MM.1S (cell line): ENCODE measurements at regions not wholly inside any gene's neighbourhood (a gene's known extent, or its start where the extent isn't known, plus 50 kb on each side); places are given as distances from the start of the nearest gene placed in this dataset.

Experiments
- DNase-seq: peaks from one replicate; pipeline ENCODE4 v3.0.0-alpha.2; 2015
- H2AFZ ChIP-seq: fragments of 300-600 bp; sonication (generic); 2 replicates; pipeline ENCODE4 v1.6.0; 2016; ENCODE audit warnings: antibody characterized with exemption, low read length
- H3F3A ChIP-seq: fragments of 300-600 bp; sonication (generic); 2 replicates; pipeline ENCODE4 v1.6.1; 2016; ENCODE audit warnings: mild to moderate bottlenecking, antibody characterized with exemption, low read length, moderate library complexity, mixed read lengths; ENCODE audit not compliant: insufficient read depth
- H3K27ac ChIP-seq: fragments of 300-600 bp; sonication (generic); 2 replicates; pipeline ENCODE4 v1.5.1; 2016; ENCODE audit warnings: mild to moderate bottlenecking, low read length
- H3K27me3 ChIP-seq: fragments of 300-600 bp; sonication (generic); replicated peaks from 2 replicates; pipeline ENCODE4 v1.6.0; 2016; ENCODE audit warnings: low read length; ENCODE audit not compliant: insufficient read depth
- H3K36me3 ChIP-seq: fragments of 300-600 bp; sonication (generic); replicated peaks from 2 replicates; pipeline ENCODE4 v1.6.1; 2016; ENCODE audit warnings: mild to moderate bottlenecking, low read length, mixed read lengths; ENCODE audit not compliant: insufficient read depth
- H3K4me1 ChIP-seq: fragments of 300-600 bp; sonication (generic); 2 replicates; pipeline ENCODE4 v1.6.1; 2016; ENCODE audit warnings: low read length, mixed read lengths
- H3K4me2 ChIP-seq: fragments of 300-600 bp; sonication (generic); 2 replicates; pipeline ENCODE4 v1.6.0; 2016; ENCODE audit warnings: low read depth, low read length
- H3K4me3 ChIP-seq: fragments of 300-600 bp; sonication (generic); 2 replicates; pipeline ENCODE4 v1.5.1; 2016; ENCODE audit warnings: low read length, mixed read lengths
- H3K79me2 ChIP-seq: fragments of 300-600 bp; sonication (generic); 2 replicates; pipeline ENCODE4 v1.6.1; 2016; ENCODE audit warnings: mixed run types, low read length, mixed read lengths
- H3K9ac ChIP-seq: fragments of 300-600 bp; sonication (generic); 2 replicates; pipeline ENCODE4 v1.6.1; 2016; ENCODE audit warnings: low read length, mixed read lengths
- H3K9me2 ChIP-seq: fragments of 300-600 bp; sonication (generic); replicated peaks from 2 replicates; pipeline ENCODE4 v1.6.1; 2016; ENCODE audit warnings: mild to moderate bottlenecking, low read length, mixed read lengths; ENCODE audit not compliant: insufficient read depth
- H3K9me3 ChIP-seq: fragments of 300-600 bp; sonication (generic); replicated peaks from 2 replicates; pipeline ENCODE4 v1.6.1; 2016; ENCODE audit warnings: mild to moderate bottlenecking, low read length, mixed read lengths; ENCODE audit not compliant: insufficient read depth
- H4K20me1 ChIP-seq: fragments of 300-600 bp; sonication (generic); 2 replicates; pipeline ENCODE4 v1.6.1; 2016; ENCODE audit warnings: mild to moderate bottlenecking, low read length, moderate library complexity, mixed read lengths; ENCODE audit not compliant: insufficient read depth
- EZH2 ChIP-seq: fragments of 300-600 bp; sonication (generic); optimal IDR thresholded peaks from 2 replicates; pipeline ENCODE3; 2017; ENCODE audit warnings: low read depth, mild to moderate bottlenecking, antibody characterized with exemption, low read length, mixed read lengths
- EZH2phosphoT487 ChIP-seq: fragments of 300-600 bp; sonication (generic); IDR thresholded peaks from 2 replicates; pipeline ENCODE4 v1.6.1; 2018; ENCODE audit warnings: antibody characterized with exemption, low read length
- TF ChIP-seq, protein P1 (sequence below): fragments of 300-600 bp; sonication (generic); IDR thresholded peaks from 2 replicates; pipeline ENCODE4 v1.5.1; 2016; ENCODE audit warnings: antibody characterized with exemption, low read length, mixed read lengths

DNA sequence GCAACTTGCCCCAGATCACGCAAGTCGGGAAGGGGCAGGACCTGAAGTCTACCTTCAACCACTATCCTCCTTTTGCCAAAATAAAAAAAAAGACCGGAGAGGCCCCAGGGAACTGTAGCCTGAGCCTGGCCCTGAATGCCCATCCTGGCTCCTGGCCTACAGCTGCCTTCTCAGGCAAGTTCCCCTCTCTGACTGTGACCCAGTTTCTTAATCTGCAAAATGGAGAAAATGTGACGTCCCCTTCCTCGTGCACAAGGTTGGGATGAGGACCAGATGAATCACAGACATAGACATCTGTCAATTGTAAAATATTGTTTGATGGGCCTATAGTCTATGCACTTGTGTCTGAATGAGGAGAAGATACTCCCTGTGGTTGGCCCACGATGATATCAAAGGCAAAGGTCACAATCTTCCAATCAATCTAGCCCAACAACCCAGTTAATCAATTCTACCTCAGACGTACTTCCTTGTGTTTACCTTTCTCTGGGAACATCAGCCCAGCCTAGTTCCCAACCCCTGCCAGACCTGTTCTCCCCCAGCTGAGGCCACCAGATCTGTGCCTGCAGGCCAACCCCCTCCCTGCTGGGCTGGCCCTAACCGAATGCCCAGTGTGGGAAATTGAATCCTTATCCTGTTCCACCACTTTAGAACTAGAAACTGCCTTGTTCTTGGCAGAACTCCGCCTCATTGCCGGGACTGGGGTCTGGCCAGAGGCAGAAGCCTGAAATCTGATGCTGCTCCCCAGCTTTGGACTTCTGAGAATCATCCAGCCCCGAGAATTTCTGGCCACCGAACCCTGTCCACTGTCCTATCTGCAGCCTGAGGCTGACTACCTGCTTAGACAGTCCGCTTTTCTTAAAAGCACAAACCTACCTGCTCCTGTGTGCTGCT, 101.8 kb upstream of the LIPC start:
- H3K27me3 ChIP-seq = no peaks in the 10 kb centered on the region
- no peak for DNase-seq
- H3K4me1 ChIP-seq = peaks cover 29% of the 10 kb centered on the region
- H4K20me1 ChIP-seq = no peaks in the 10 kb centered on the region
- no peaks in the 10 kb centered on the region for H3K79me2 ChIP-seq
- TF ChIP-seq, protein P1, sequence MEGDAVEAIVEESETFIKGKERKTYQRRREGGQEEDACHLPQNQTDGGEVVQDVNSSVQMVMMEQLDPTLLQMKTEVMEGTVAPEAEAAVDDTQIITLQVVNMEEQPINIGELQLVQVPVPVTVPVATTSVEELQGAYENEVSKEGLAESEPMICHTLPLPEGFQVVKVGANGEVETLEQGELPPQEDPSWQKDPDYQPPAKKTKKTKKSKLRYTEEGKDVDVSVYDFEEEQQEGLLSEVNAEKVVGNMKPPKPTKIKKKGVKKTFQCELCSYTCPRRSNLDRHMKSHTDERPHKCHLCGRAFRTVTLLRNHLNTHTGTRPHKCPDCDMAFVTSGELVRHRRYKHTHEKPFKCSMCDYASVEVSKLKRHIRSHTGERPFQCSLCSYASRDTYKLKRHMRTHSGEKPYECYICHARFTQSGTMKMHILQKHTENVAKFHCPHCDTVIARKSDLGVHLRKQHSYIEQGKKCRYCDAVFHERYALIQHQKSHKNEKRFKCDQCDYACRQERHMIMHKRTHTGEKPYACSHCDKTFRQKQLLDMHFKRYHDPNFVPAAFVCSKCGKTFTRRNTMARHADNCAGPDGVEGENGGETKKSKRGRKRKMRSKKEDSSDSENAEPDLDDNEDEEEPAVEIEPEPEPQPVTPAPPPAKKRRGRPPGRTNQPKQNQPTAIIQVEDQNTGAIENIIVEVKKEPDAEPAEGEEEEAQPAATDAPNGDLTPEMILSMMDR = no peak
- TF ChIP-seq EZH2 = no peak
- no peak for TF ChIP-seq EZH2phosphoT487
- no peak overlapping the region for H3K4me3 ChIP-seq
- no peak overlapping the region for H3K27ac ChIP-seq
- no peak overlapping the region for H3K4me2 ChIP-seq
- H3K9ac ChIP-seq = no peak overlapping the region
- no peaks in the 10 kb centered on the region for H3K36me3 ChIP-seq
- no peak overlapping the region for H2AFZ ChIP-seq
- no peaks in the 10 kb centered on the region for H3K9me2 ChIP-seq
- peaks cover 20% of the 10 kb centered on the region for H3F3A ChIP-seq
- H3K9me3 ChIP-seq = no peaks in the 10 kb centered on the region

DNA sequence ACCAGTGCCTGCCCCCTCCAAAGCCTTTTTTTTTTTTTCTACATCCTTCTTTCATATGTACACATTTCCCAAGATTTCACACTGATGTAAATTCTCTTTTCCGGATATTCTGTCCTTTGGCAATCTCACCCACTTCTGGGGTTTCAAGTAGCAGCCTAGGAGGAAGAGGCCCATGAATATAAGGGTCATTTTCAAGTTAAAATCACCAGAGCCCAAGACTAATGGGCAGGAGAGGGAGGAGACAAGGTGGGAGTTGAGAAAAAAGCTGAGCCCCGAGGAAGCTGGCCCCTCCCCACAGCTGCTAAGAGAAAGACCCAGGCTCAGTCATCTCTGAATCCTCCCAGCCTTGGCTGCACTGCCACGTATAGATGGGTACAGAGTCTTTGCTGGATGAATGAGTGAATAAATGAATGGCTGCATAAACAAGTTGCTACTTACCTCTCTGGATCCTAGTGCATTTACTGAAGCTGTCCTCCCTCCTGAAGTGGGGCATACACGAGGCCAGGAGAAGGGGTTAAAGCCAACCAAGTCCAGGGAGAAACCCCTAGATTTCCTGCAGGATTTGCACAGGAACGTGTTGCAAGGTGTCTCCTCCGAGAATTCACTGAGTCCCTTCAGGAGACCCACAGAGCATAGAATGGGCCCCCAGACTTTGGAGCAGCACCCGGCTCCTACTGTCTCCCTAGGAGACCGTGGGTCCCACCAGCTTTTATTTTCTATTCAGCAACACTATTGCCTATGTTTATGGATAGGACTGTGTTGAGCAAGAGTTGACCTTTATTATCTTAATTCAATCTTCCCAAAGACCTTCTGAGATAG, 100.8 kb upstream of the LIPC start:
- Histone ChIP-seq H3K27me3 (no peaks in the 10 kb centered on the region), H3K9ac (peak overlapping the region; percentile 50; the same call in 1 of the 2 replicates), H3K4me1 (peaks cover 29% of the 10 kb centered on the region), H3K79me2 (no peaks in the 10 kb centered on the region), H4K20me1 (no peaks in the 10 kb centered on the region), H3K9me2 (no peaks in the 10 kb centered on the region), H3K27ac (peak overlapping the region; percentile 88), H3K36me3 (no peaks in the 10 kb centered on the region), H2AFZ (0 out of 2 replicates have a peak overlapping the region, but pooled peaks have one; percentile 13), H3F3A (peaks cover 20% of the 10 kb centered on the region), H3K4me3 (no peak overlapping the region), H3K4me2 (peak overlapping the region; percentile 73), H3K9me3 (no peaks in the 10 kb centered on the region)
- DNase-seq = no peak
- TF ChIP-seq EZH2 (no peak), EZH2phosphoT487 (no peak)
- TF ChIP-seq, protein P1 = no peak

DNA sequence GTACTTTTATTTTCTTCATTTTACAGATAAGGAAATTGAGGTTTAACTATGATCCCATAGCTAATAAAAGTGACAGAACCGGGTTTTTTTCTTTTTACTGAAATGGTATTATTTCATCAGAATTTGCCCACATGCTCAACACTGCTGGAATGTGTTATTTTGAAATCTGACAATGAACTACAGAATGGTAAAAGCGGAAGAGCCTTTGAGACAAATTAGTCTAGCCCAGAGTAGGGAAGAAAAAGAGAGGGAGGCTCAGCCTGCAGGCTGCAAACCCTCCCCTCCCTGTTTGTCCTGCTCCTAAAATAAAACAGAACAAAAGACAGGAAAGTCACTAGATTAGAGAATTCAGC, 100.3 kb upstream of the LIPC start:
- Histone ChIP-seq H3K27me3 (no peaks in the 10 kb centered on the region), H3K4me1 (peaks cover 29% of the 10 kb centered on the region), H3K4me2 (peak overlapping the region; percentile 73), H3K9me2 (no peaks in the 10 kb centered on the region), H3K79me2 (no peaks in the 10 kb centered on the region), H4K20me1 (no peaks in the 10 kb centered on the region), H3K4me3 (peak overlapping the region; percentile 9; the same call in 1 of the 2 replicates), H2AFZ (peak overlapping the region; percentile 13), H3K9ac (peak overlapping the region; percentile 50), H3F3A (peaks cover 20% of the 10 kb centered on the region), H3K27ac (peak overlapping the region; percentile 88), H3K36me3 (no peaks in the 10 kb centered on the region), H3K9me3 (no peaks in the 10 kb centered on the region)
- TF ChIP-seq, protein P1 = no peak
- TF ChIP-seq EZH2phosphoT487 = no peak
- no peak for TF ChIP-seq EZH2
- DNase-seq = no peak
